ENCODE measurements at regions not wholly inside any gene's neighbourhood (a gene's known extent, or its start where the extent isn't known, plus 50 kb on each side); places are given as distances from the start of the nearest gene placed in this dataset.
"Not testable (repeated sequence)": the region's sequence is repeated elsewhere in the genome, so short reads cannot be mapped to it uniquely, and the experiment has no call there.

- no peak for DNase-seq (ENCODE audit: low read depth in 4 of 4, low spot score in 1 of 4)
These were observed 185.0 kb upstream of the NRXN3 start for GRCh38 chr14:77985211-77985615.

GRCh38 chr14:77986773-77987172, 183.4 kb upstream of the NRXN3 start:
- DNase-seq (ENCODE audit: low read depth in 4 of 4, low spot score in 1 of 4) = no peak

DNA sequence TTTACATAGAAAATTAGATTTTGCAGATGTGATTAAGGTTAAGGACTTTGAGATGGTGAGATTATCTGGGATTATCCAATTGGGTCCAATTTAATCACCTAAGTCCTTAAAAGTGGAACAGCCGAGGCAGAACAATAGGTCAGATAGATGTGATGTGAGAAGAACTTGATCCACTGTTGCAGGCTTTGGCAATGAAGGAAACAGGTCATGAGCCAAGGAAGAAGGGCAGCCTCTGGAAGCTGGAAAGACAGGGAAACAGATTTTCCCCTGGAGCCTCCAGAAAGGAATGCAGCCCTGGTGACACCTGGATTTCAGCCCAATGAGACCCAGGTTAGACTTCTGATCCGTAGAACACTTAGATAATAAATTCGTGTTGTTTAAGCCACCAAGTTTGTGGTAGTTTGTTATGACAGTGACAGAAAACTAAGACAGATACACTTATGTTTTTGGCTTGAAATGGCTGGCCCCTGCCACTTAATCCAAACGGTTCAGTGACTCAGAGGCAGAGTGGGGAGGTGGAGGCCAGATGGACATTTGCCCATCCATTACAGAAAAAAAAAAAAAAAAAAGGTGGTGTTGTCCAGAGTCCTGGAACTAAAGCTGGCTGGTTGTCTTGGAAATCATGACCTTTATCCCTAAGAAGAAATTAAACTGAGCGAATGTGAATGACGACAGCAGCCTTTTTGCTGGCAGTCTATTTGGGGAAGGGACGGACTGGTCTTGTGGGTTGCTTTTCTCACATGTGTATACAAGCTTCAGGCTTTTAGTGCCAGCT, 181.9 kb upstream of the NRXN3 start:
- no peak for DNase-seq (ENCODE audit: low read depth in 4 of 4, low spot score in 1 of 4)

- DNase-seq (ENCODE audit: low read depth in 4 of 4, low spot score in 1 of 4) = no peak
These were observed 181.2 kb upstream of the NRXN3 start for GRCh38 chr14:77988970-77989369.

- no peak for DNase-seq (ENCODE audit: low read depth in 4 of 4, low spot score in 1 of 4)
These were observed 180.7 kb upstream of the NRXN3 start for GRCh38 chr14:77989441-77989991.

DNA sequence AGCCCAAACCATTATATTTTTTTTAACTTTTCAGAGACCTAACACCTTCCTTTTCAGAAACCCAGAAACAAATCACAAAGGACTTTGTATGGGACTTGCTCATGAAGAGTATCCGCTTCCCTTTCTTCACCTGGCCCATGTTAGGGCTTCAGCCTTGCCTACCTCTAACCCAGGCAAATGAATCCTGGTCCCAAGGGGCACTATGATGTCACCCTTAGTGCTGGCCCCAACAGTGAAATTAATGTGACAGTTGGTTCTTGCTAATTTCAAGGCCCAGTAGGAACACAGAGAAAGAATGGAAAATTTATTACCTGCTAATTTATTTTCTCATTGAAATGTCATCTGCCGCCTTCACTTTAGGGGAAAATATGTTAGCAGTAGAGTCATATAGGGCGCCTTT, 179.8 kb upstream of the NRXN3 start:
- DNase-seq (ENCODE audit: low read depth in 4 of 4, low spot score in 1 of 4) = no peak

DNA sequence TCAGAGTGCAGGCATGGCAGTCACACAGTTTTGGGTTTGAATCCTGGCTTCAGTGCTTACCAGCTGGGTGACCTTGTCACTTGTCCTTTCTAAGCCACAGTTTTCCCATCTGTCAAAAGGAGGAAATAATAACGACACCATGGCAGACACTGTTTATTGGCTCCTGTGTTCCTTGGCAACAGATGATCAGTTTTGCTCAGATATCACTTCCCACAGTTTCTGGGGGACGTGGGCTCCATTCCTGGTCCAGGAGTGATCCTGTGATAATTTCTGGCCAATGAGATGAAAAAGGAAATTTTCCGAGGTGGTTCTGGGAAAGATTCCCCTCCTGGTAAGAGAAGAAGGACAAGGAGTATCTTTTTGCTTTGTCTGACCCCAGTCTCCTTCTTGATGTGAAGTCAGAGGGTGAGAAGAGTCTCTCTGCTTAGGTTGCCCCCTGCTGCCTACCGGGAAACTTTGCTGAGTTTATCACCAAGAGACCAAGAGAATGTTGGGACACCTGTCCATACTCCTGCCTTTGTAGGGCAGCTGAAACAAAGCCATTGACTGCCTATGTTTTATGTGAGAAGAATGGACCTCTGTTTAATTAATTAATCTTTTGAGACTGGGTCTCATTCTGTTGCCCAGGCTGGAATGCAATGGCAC, 178.9 kb upstream of the NRXN3 start:
- DNase-seq (ENCODE audit: low read depth in 4 of 4, low spot score in 1 of 4) = no peak

DNA sequence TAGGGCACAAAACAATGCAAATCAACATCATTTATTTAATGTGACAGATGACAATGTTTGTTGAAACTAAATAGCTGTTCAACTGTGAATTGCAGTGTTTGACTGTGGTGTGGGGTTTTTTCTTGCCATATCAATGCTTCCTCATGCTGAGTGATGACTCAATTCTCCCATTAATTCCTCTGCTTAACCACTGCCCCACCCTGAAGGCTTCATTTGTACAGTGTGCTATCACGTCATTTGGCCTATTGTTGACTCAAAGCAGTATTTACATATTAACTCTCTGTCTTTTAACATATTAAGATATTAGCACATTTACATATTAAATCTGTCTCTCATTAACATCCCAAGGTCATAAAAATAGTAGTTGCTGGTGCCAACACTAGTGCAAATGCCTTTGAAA, 164.8 kb upstream of the NRXN3 start:
- no peak for DNase-seq (ENCODE audit: low read depth in 4 of 4, low spot score in 1 of 4)

DNA sequence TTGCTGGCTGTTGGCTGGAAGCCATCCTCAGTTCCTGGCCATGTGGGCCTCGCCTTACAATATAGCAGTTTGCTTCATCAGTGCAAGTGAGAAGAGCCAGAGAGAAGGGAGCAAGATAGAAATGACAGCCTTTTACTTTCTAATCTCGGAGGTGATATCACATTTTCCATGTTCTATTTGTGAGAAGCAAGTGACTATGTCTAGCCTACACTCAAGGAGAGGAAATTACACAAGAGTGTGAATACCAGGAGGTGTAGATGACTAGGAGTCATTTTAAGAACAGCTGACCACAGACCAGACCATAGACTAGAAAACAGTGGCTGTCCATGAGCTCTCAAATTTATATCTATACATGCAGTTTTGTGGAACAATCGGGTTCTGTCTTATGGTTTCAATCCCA, 163.0 kb upstream of the NRXN3 start:
- no peak for DNase-seq (ENCODE audit: low read depth in 4 of 4, low spot score in 1 of 4)

- DNase-seq (ENCODE audit: low read depth in 4 of 4, low spot score in 1 of 4) = no peak
These were observed 159.5 kb upstream of the NRXN3 start for GRCh38 chr14:78010688-78011087.

DNA sequence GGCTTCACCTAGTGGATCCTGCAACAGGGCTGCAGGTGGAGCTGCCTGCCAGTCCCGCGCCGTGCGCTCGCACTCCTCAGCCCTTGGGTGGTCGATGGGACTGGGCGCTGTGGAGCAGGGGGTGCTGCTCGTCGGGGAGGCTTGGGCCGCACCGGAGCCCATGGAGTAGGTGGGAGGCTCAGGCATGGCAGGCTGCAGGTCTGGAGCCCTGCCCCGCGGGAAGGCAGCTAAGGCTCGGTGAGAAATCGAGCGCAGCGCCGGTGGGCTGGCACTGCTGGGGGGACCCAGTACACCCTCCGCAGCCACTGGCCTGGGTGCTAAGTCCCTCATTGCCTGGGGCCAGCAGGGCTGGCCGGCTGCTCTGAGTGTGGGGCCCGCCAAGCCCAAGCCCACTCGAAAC, 156.3 kb upstream of the NRXN3 start:
- not testable (repeated sequence) for DNase-seq (ENCODE audit: low read depth in 4 of 4, low spot score in 1 of 4)

DNA sequence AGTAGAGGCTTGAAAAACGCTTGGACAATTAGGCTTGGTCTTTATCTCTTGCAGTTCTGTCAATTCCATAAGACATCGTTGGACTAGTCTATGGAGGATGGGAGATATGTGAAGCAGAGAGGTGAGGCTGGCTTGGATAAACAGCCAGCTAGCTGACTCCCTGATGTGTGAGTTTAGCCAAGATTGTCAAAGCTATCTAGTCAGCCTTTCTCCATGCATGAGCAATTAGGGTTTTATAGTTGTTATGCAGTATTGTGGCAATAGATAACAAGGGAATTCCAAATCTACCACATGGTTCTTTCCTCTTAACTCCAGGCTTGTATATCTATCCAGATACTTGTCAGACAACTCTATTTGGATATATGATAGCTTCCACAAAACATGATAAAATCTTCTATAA, 153.6 kb upstream of the NRXN3 start:
- DNase-seq (ENCODE audit: low read depth in 4 of 4, low spot score in 1 of 4) = no peak

GRCh38 chr14:78018283-78018682, 151.9 kb upstream of the NRXN3 start:
- no peak for DNase-seq (ENCODE audit: low read depth in 4 of 4, low spot score in 1 of 4)

GRCh38 chr14:78022059-78022458, 148.1 kb upstream of the NRXN3 start:
- peak in 3 of 4 experiments; percentile 7 to 54 (median 22) for DNase-seq (ENCODE audit: low read depth in 4 of 4, low spot score in 1 of 4)

DNA sequence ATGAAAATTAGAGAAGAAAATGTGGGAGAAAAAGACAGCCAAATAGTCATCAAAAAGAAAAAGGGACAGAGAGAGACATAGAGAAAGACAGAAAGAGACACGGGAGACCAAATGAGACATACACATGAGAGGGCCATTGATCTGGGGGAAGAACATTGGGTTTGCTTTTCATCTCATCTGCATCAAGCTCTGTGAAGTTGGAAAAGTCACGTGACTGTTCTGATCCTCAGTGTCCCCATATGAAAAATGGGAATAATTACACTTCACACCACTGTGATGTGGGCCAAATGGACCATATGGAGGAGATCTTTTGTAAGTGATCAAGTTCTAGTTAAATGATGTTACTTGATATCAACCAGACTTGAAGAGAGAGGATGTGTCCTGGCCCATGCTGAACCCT, 147.1 kb upstream of the NRXN3 start:
- DNase-seq (ENCODE audit: low read depth in 4 of 4, low spot score in 1 of 4) = no peak

- no peak for DNase-seq (ENCODE audit: low read depth in 4 of 4, low spot score in 1 of 4)
These were observed 141.7 kb upstream of the NRXN3 start for GRCh38 chr14:78028471-78028870.

DNA sequence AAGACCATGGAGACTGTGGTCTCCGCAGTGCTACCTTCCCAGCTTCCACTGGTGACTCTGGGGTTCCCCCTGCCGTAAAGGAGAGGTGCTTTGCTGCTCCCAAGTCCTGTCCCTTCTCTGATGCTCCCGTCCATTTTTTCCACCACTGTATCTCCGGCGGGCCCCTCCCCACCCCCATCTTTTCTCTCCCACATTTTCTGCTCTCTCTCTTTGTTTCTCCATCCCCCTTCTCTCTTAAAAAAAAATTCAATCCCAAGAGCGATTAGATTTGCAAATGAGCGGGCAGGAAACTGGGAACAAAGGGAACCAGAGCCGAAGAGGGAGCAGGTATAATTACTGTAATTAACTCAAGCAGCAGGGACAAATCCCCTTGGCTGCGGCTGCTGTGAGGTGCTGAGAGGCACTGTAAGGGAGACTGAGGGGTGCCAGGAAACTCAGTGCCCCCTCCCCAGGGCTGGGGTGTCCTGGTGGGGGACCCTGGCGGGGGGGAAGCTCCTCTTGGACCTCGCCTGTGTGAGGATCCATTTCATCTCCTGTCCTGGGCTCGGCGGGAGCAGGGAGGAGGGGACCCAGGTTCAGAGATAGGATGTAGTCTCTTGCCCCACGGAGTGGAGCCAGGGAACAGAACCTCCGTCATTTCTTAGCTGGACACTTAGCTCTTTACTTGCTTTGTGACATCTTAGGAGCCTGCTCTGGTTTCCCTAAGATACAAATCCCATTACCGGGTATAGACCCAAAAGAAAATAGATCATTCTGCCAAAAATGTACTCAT, 140.4 kb upstream of the NRXN3 start:
- DNase-seq (ENCODE audit: low read depth in 4 of 4, low spot score in 1 of 4) = no peak

- no peak for DNase-seq (ENCODE audit: low read depth in 4 of 4, low spot score in 1 of 4)
These were observed 126.8 kb upstream of the NRXN3 start for GRCh38 chr14:78043349-78043748.

DNA sequence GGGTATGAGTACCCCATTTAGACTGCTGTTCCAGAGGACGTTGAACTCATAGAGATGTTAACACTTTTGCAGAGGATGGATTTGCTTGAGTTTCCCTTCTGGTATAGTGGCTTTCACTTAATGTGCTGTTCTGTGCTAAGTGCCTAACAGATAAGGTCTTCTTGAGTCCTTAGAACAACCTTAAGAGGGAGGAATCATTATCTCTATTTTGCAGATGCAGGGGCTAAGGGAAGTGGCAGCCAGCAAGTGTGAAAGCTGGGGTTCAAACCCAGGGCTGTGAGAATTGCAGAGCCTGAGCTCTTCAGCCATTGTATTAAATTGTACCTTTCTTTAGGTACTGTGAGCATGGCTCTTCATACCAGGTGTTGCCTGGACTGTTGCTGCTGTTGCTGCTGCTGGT, 122.1 kb upstream of the NRXN3 start:
- DNase-seq (ENCODE audit: low read depth in 4 of 4, low spot score in 1 of 4) = no peak

- not testable (repeated sequence) for DNase-seq (ENCODE audit: low read depth in 4 of 4, low spot score in 1 of 4)
These were observed 113.3 kb upstream of the NRXN3 start for GRCh38 chr14:78056890-78057289.

- DNase-seq (ENCODE audit: low read depth in 4 of 4, low spot score in 1 of 4) = no peak
These were observed 99.8 kb upstream of the NRXN3 start for GRCh38 chr14:78070344-78070743.

DNA sequence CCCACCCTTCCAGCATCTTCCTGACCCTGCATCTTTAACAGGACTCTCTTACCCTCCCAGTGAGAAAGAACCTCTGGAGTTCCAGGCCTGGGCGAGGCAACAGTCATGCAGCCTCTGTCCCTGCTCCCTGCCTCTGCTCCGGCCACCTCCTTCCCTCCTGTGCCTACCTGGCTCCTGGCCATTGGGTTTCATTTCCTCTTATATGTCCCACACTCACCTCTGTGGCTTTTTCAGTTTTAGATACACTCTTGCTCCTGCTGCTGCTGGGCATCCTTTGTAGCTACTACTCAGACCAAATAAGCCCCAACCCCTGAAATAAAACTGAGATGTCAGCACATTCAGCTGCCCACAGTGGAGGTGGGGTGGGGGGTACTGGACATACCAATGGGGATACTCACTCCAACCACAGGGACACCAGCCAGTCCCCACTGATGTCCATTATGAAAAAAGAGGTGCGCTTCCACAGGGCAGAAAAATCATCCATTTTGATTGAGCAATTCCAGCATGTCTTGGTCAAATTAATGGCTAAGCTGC, 99.1 kb upstream of the NRXN3 start:
- DNase-seq (ENCODE audit: low read depth in 4 of 4, low spot score in 1 of 4) = no peak

Measured in stimulated activated CD4-positive, alpha-beta T cell treated with anti-CD3 and anti-CD28 coated beads, Interleukin-1b, Interleukin-23, amount 100 ng/mL, for 24 hours (primary cell).